ENCODE measurements at regions not wholly inside any gene's neighbourhood (a gene's known extent, or its start where the extent isn't known, plus 50 kb on each side); places are given as distances from the start of the nearest gene placed in this dataset.

DNA sequence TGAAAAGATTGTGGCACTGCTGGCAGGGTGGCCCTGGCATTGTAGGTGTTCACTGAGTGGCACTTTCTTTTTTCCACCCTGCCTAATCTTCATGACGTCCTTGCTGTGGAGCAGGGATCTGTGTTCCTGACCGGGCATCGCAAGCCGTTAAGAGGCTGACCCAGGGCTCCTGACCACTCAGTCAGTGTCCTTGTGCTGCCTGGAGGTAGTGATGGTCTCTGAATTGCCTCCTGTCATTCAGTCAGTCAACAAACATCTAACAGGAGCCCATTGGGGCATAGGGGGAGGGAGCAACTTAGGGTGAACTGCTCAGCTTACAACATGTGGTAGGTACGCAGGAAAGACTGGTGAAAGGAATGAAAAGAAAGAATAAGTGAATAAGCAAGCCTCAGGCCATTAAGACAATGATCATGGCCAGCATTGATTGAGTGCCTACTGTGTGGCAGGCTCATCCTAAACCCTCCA lies 152.0 kb downstream of the CEBPB start:
- CTCF ChIA-PET = no interaction called here
- H3K27me3 ChIP-seq (ENCODE audit: insufficient read depth, low read length, poor library complexity, severe bottlenecking) = no peaks in the 10 kb centered on the region
- Mint-ChIP-seq H3K27ac (peak overlapping the region in 1 of 8 donors; percentile 63), H3K4me3 (no peak overlapping the region), H3K36me3 (no peaks in the 10 kb centered on the region), H3K9me3 (no peaks in the 10 kb centered on the region), H3K4me1 (peaks cover 29 to 36% (median 36%) of the 10 kb centered on the region in 3 donors), H3K27me3 (peaks cover 3 to 8% of the 10 kb centered on the region in 2 donors)
- POLR2A ChIA-PET = no interaction called here
- H3K4me3 ChIP-seq (ENCODE audit: low read length) = no peak overlapping the region
- H3K27ac ChIP-seq (ENCODE audit: low read depth, low read length) = no peak overlapping the region
- H3K9me3 ChIP-seq (ENCODE audit: low read length) = no peaks in the 10 kb centered on the region
- no peak for DNase-seq
- no peaks in the 10 kb centered on the region for H3K36me3 ChIP-seq (ENCODE audit: insufficient read depth, low read length)
- H3K4me1 ChIP-seq (ENCODE audit: insufficient read depth, low read length) = peaks cover 28% of the 10 kb centered on the region

GRCh38 chr20:50343125-50343489 lies 152.5 kb downstream of the CEBPB start:
- ChIA-PET CTCF (no interaction called here), POLR2A (no interaction called here)
- DNase-seq = no peak
- no peak overlapping the region for H3K4me3 Mint-ChIP-seq
- Histone ChIP-seq H3K4me1 (ENCODE audit: insufficient read depth, low read length) (peaks cover 26% of the 10 kb centered on the region), H3K27me3 (ENCODE audit: insufficient read depth, low read length, poor library complexity, severe bottlenecking) (no peaks in the 10 kb centered on the region), H3K27ac (ENCODE audit: low read depth, low read length) (no peak overlapping the region), H3K4me3 (ENCODE audit: low read length) (no peak overlapping the region), H3K9me3 (ENCODE audit: low read length) (no peaks in the 10 kb centered on the region), H3K36me3 (ENCODE audit: insufficient read depth, low read length) (no peaks in the 10 kb centered on the region)
- H3K9me3 Mint-ChIP-seq = no peaks in the 10 kb centered on the region
- H3K36me3 Mint-ChIP-seq = no peaks in the 10 kb centered on the region
- H3K27ac Mint-ChIP-seq = peak overlapping the region in 2 of 8 donors; percentile 17 to 72
- H3K4me1 Mint-ChIP-seq = peaks cover 25 to 35% (median 33%) of the 10 kb centered on the region in 3 donors
- H3K27me3 Mint-ChIP-seq = peaks cover 8 to 12% of the 10 kb centered on the region in 2 donors

GRCh38 chr20:50343490-50344179 lies 153.0 kb downstream of the CEBPB start:
- peaks cover 9 to 12% of the 10 kb centered on the region in 2 donors for H3K27me3 Mint-ChIP-seq

DNA sequence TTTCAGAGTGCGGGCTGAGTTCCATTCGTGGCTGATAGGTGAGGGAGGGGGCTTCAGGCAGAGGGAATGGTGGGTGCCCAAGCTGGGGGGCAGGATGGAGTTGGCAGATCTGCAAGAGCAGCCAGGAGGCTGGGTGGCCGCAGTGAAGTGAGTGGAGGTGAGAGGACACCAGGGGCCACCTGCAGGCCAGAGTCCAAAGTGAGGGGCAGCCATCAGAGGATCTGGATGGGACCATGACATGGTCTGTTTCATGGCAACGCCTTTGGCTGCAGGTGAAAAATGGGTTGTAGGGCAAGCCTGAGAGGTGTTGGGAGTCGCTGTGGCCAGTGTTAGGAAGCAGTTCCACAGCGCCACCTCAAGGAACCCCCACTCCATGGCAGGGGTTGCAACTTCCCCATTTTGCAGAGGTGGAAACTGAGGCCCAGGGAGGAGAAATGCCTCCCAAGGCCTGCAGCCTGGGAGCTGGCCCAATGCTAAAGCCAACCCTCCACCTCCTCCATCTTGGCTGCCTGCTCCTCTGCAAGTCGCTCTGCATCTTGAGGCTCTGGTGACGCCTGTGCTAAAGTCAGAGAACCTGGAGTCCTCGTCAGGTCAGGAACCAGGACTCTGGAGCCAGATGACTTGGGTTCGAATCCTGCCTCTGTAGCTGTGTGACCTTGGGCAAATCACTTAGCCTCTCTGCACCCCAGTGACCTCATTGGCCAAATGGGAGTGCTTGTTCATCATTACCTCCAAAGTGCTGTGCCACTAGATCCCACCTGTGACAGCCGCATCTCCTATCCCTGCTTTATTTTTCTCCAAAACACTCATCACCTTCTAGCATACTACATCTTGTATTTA lies 153.8 kb downstream of the CEBPB start:
- H3K4me1 ChIP-seq (ENCODE audit: insufficient read depth, low read length) = peaks cover 12% of the 10 kb centered on the region
- H3K27ac ChIP-seq (ENCODE audit: low read depth, low read length) = no peak overlapping the region
- Mint-ChIP-seq H3K36me3 (no peaks in the 10 kb centered on the region), H3K27me3 (peaks cover 9 to 17% of the 10 kb centered on the region in 2 donors), H3K9me3 (no peaks in the 10 kb centered on the region), H3K4me3 (no peak overlapping the region), H3K4me1 (peaks cover 11 to 21% (median 20%) of the 10 kb centered on the region in 3 donors), H3K27ac (peak overlapping the region in 1 of 8 donors; percentile 27)
- no peak for DNase-seq
- H3K36me3 ChIP-seq (ENCODE audit: insufficient read depth, low read length) = no peaks in the 10 kb centered on the region
- H3K4me3 ChIP-seq (ENCODE audit: low read length) = no peak overlapping the region
- POLR2A ChIA-PET = no interaction called here
- no peaks in the 10 kb centered on the region for H3K27me3 ChIP-seq (ENCODE audit: insufficient read depth, low read length, poor library complexity, severe bottlenecking)
- H3K9me3 ChIP-seq (ENCODE audit: low read length) = no peaks in the 10 kb centered on the region
- CTCF ChIA-PET = no interaction called here

More at GRCh38 chr20:50343490-50344179, 153.0 kb downstream of the CEBPB start:
- Mint-ChIP-seq H3K36me3 (no peaks in the 10 kb centered on the region), H3K4me3 (no peak overlapping the region), H3K27ac (peak overlapping the region in 2 of 8 donors; percentile 27 to 80), H3K9me3 (no peaks in the 10 kb centered on the region), H3K4me1 (peaks cover 19 to 29% (median 28%) of the 10 kb centered on the region in 3 donors)
- no peak overlapping the region for H3K27ac ChIP-seq (ENCODE audit: low read depth, low read length)
- DNase-seq = no peak
- no peak overlapping the region for H3K4me3 ChIP-seq (ENCODE audit: low read length)
- ChIA-PET CTCF (no interaction called here), POLR2A (no interaction called here)
- no peaks in the 10 kb centered on the region for H3K36me3 ChIP-seq (ENCODE audit: insufficient read depth, low read length)
- H3K9me3 ChIP-seq (ENCODE audit: low read length) = no peaks in the 10 kb centered on the region
- H3K4me1 ChIP-seq (ENCODE audit: insufficient read depth, low read length) = peaks cover 20% of the 10 kb centered on the region
- no peaks in the 10 kb centered on the region for H3K27me3 ChIP-seq (ENCODE audit: insufficient read depth, low read length, poor library complexity, severe bottlenecking)

GRCh38 chr20:50345712-50346373 lies 155.2 kb downstream of the CEBPB start:
- no peak overlapping the region for H3K4me3 ChIP-seq (ENCODE audit: low read length)
- H3K4me1 ChIP-seq (ENCODE audit: insufficient read depth, low read length) = peaks cover 6% of the 10 kb centered on the region
- H3K4me1 Mint-ChIP-seq = peaks cover 0 to 10% (median 8%) of the 10 kb centered on the region in 3 donors
- H3K27me3 Mint-ChIP-seq = peaks cover 9 to 20% of the 10 kb centered on the region in 2 donors
- peak overlapping the region in 1 of 8 donors; percentile 3 for H3K27ac Mint-ChIP-seq
- no peak overlapping the region for H3K27ac ChIP-seq (ENCODE audit: low read depth, low read length)
- no peaks in the 10 kb centered on the region for H3K36me3 ChIP-seq (ENCODE audit: insufficient read depth, low read length)
- H3K9me3 ChIP-seq (ENCODE audit: low read length) = no peaks in the 10 kb centered on the region
- POLR2A ChIA-PET = no interaction called here
- CTCF ChIA-PET = no interaction called here
- H3K9me3 Mint-ChIP-seq = no peaks in the 10 kb centered on the region
- H3K36me3 Mint-ChIP-seq = no peaks in the 10 kb centered on the region
- H3K4me3 Mint-ChIP-seq = no peak overlapping the region
- DNase-seq = no peak
- H3K27me3 ChIP-seq (ENCODE audit: insufficient read depth, low read length, poor library complexity, severe bottlenecking) = no peaks in the 10 kb centered on the region

GRCh38 chr20:50346374-50347283 lies 156.0 kb downstream of the CEBPB start:
- H3K27ac Mint-ChIP-seq = peak overlapping the region in 2 of 8 donors; percentile 3 to 12
- ChIA-PET POLR2A (no interaction called here), CTCF (no interaction called here)

DNA sequence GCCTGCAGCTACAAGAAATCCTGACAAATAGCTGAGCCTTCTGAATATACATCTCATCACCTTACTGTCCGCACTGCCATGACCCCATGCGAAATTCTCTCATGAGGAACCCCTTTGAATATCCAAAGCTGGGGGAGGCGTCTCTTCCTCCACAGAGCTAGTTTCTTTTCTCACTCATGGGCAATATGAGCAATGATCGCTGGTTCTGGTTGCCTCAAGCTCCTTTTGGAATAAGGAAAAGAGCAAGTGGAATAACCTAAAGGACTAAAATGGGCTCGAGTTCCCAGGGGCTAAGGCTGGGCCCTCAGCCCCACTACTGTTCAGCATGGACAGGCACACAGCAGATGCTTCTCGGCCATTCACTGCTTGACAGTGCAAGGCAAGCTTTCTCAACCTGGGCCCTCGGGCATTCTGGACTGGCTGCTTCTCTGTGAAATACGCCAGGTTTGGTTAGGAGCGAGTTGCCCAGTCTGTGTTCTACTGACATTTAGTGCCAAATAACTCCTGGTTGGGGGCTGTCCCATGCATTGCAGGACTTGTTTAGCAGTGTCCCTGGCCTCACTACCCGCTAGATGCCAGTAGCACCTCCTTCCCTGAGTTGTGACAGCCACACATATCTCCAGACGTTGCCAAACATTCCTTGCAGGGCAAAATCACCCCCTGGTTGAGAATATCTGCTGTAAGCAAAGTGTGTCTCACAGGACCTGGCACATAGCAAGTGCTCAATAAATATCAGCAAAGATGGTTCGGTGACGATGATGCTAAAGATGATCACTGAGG lies 156.8 kb downstream of the CEBPB start:
- no peaks in the 10 kb centered on the region for H3K27me3 ChIP-seq (ENCODE audit: insufficient read depth, low read length, poor library complexity, severe bottlenecking)
- POLR2A ChIA-PET = no interaction called here
- Mint-ChIP-seq H3K4me3 (peak overlapping the region in 1 of 7 donors; percentile 2), H3K27ac (no peak overlapping the region), H3K9me3 (no peaks in the 10 kb centered on the region), H3K4me1 (peaks cover 0 to 8% (median 7%) of the 10 kb centered on the region in 3 donors), H3K36me3 (no peaks in the 10 kb centered on the region), H3K27me3 (peaks cover 10 to 24% of the 10 kb centered on the region in 2 donors)
- peaks cover 6% of the 10 kb centered on the region for H3K4me1 ChIP-seq (ENCODE audit: insufficient read depth, low read length)
- H3K27ac ChIP-seq (ENCODE audit: low read depth, low read length) = peak overlapping the region; percentile 26
- H3K9me3 ChIP-seq (ENCODE audit: low read length) = no peaks in the 10 kb centered on the region
- no peak overlapping the region for H3K4me3 ChIP-seq (ENCODE audit: low read length)
- DNase-seq = no peak
- CTCF ChIA-PET = no interaction called here
- no peaks in the 10 kb centered on the region for H3K36me3 ChIP-seq (ENCODE audit: insufficient read depth, low read length)

More at GRCh38 chr20:50346374-50347283, 156.0 kb downstream of the CEBPB start:
- H3K27ac ChIP-seq (ENCODE audit: low read depth, low read length) = no peak overlapping the region
- H3K4me3 ChIP-seq (ENCODE audit: low read length) = no peak overlapping the region
- H3K9me3 ChIP-seq (ENCODE audit: low read length) = no peaks in the 10 kb centered on the region
- Mint-ChIP-seq H3K9me3 (no peaks in the 10 kb centered on the region), H3K27me3 (peaks cover 9 to 24% of the 10 kb centered on the region in 2 donors), H3K36me3 (no peaks in the 10 kb centered on the region), H3K4me1 (peaks cover 0 to 8% (median 8%) of the 10 kb centered on the region in 3 donors), H3K4me3 (no peak overlapping the region)
- no peaks in the 10 kb centered on the region for H3K27me3 ChIP-seq (ENCODE audit: insufficient read depth, low read length, poor library complexity, severe bottlenecking)
- DNase-seq = no peak
- H3K36me3 ChIP-seq (ENCODE audit: insufficient read depth, low read length) = no peaks in the 10 kb centered on the region
- peaks cover 6% of the 10 kb centered on the region for H3K4me1 ChIP-seq (ENCODE audit: insufficient read depth, low read length)
